ENCODE measurements at regions not wholly inside any gene's neighbourhood (a gene's known extent, or its start where the extent isn't known, plus 50 kb on each side); places are given as distances from the start of the nearest gene placed in this dataset.

GRCh38 chr4:95987851-95988250, 148.0 kb downstream of the PDHA2 start:
- no peaks in the 10 kb centered on the region for H4K20me1 ChIP-seq (replicated peaks; ENCODE audit: insufficient read depth)
- no peaks in the 10 kb centered on the region for H3K27me3 ChIP-seq (ENCODE audit: insufficient read depth)
- no peak overlapping the region for H3K4me3 ChIP-seq
- no peak for ATAC-seq
- no peaks in the 10 kb centered on the region; the same call in 2 of the 3 replicates for H3K36me3 Mint-ChIP-seq (ENCODE audit: low read depth)
- peaks cover 3% of the 10 kb centered on the region for H3K27me3 Mint-ChIP-seq (ENCODE audit: insufficient read depth, low read depth, poor library complexity)
- H3F3A ChIP-seq (replicated peaks; ENCODE audit: low read depth): no peaks in the 10 kb centered on the region
- H3K36me3 ChIP-seq (ENCODE audit: insufficient read depth): no peaks in the 10 kb centered on the region
- DNase-seq (ENCODE audit: low spot score): no peak
- H3K79me2 ChIP-seq (replicated peaks; ENCODE audit: insufficient read depth): no peaks in the 10 kb centered on the region
- H3K4me2 ChIP-seq: no peak overlapping the region
- no peak for TF ChIP-seq ZNF331 (CRISPR knock-in tag; IDR thresholded peaks at IDR 0.05; ENCODE audit: low read depth)
- TF ChIP-seq STAT1 (IDR thresholded peaks at IDR 0.05; ENCODE audit: unreplicated experiment): no peak
- TF ChIP-seq REST (IDR thresholded peaks at IDR 0.05; ENCODE audit: unreplicated experiment): no peak
- TF ChIP-seq ZNF462 (CRISPR knock-in tag; IDR thresholded peaks at IDR 0.05): no peak
- no peak for TF ChIP-seq EZH2phosphoT487 (IDR thresholded peaks at IDR 0.05; ENCODE audit: unreplicated experiment)
- TF ChIP-seq POLR2AphosphoS5 (IDR thresholded peaks at IDR 0.05; ENCODE audit: low read depth): no peak
- TF ChIP-seq ZNF114 (CRISPR knock-in tag; IDR thresholded peaks at IDR 0.05): no peak
- TF ChIP-seq JUNB (IDR thresholded peaks at IDR 0.05; ENCODE audit: unreplicated experiment): no peak
- no peak for TF ChIP-seq CREB1 (CRISPR knock-in tag; IDR thresholded peaks at IDR 0.05; ENCODE audit: low read depth)
- TF ChIP-seq NANOG (IDR thresholded peaks at IDR 0.05; ENCODE audit: borderline replicate concordance): no peak
- TF ChIP-seq EZH2 (IDR thresholded peaks at IDR 0.05; ENCODE audit: low read depth, unreplicated experiment): no peak
- no peak for TF ChIP-seq ETS1 (IDR thresholded peaks at IDR 0.05)
- TF ChIP-seq CTCF (conservative IDR thresholded peaks at IDR 0.05; ENCODE audit: low read depth in 2 of 2): no peak
- no peaks in the 10 kb centered on the region; the same call in 2 of the 3 replicates for H3K4me1 Mint-ChIP-seq
- H3K27ac Mint-ChIP-seq: no peak overlapping the region
- H3K27ac ChIP-seq (ENCODE audit: low read depth): no peak overlapping the region
- no peak overlapping the region for H3K4me3 Mint-ChIP-seq
- no peaks in the 10 kb centered on the region for H3K4me1 ChIP-seq (ENCODE audit: insufficient read depth)
- no peaks in the 10 kb centered on the region; the same call in 2 of the 3 replicates for H3K9me3 Mint-ChIP-seq
- H2AFZ ChIP-seq: no peak overlapping the region
- H3K9me2 ChIP-seq (ENCODE audit: insufficient read depth): 0 out of 2 replicates have a peak, but pooled peaks cover 6% of the 10 kb centered on the region

Data from GM23338 (cell line).